B cell (primary cell): ENCODE measurements at regions not wholly inside any gene's neighbourhood (a gene's known extent, or its start where the extent isn't known, plus 50 kb on each side); places are given as distances from the start of the nearest gene placed in this dataset.

Experiments
- ATAC-seq: fragments of 200-7000 bp; cut with Tn5 transposase; one replicate; pipeline ENCODE4 v1.10.0; 2021; ENCODE audit warnings: low read depth, mild to moderate bottlenecking, moderate number of reproducible peaks, moderate library complexity
- CTCF ChIA-PET: fragments of 350-600 bp; sonication (Branson Sonifier 250); formaldehyde crosslinking; loops from one replicate; lab custom pipeline; 2021; ENCODE audit warnings: antibody characterized with exemption, inconsistent platforms; lab: Charles Lee
- POLR2A ChIA-PET: fragments of 350-600 bp; sonication (Branson Sonifier 250); formaldehyde crosslinking; loops from one replicate; lab custom pipeline; 2021; ENCODE audit warnings: antibody characterized with exemption; lab: Charles Lee
- DNase-seq: peaks from one replicate; pipeline ENCODE4 v3.0.0; 2013
- H2AFZ ChIP-seq: 2 replicates; pipeline ENCODE4 v1.6.1; 2012; ENCODE audit warnings: mild to moderate bottlenecking, low read depth, low read length; ENCODE audit not compliant: insufficient read depth, poor library complexity, severe bottlenecking
- H3K27ac ChIP-seq, 2 donors: 1 replicate in 1 of 2; 2 replicates in 1 of 2; pipeline ENCODE4 v1.5.1; 2012 to 2013; ENCODE audit warnings: low read length in 2 of 2, mild to moderate bottlenecking in 2 of 2, moderate library complexity in 1 of 2
- H3K27me3 ChIP-seq, 4 experiments: fragments of 200-600 bp in 1 of 4; sonication (generic) in 1 of 4; replicated peaks in 1 of 4; 1 replicate in 2 of 4; 2 replicates in 2 of 4; pipeline versions ENCODE4 v1.6.1 to v1.7.0; 2013 to 2016; ENCODE audit warnings: low read length in 3 of 4, mild to moderate bottlenecking in 2 of 4, mixed read lengths in 1 of 4, moderate library complexity in 1 of 4; ENCODE audit not compliant: insufficient read depth in 4 of 4, control insufficient read depth in 3 of 4; ENCODE audit errors: control extremely low read depth in 1 of 4
- H3K36me3 ChIP-seq, 2 experiments: replicated peaks in 1 of 2; 1 replicate in 1 of 2; 2 replicates in 1 of 2; pipeline versions ENCODE4 v1.6.1 to v1.7.1; 2013; ENCODE audit warnings: low read length in 1 of 2; ENCODE audit not compliant: insufficient read depth in 2 of 2, control insufficient read depth in 1 of 2; ENCODE audit errors: control extremely low read depth in 1 of 2, extremely low read depth in 1 of 2
- H3K4me1 ChIP-seq, 2 donors: fragments of 200-600 bp in 1 of 2; sonication (generic) in 1 of 2; 1 replicate in 1 of 2; 2 replicates in 1 of 2; pipeline versions ENCODE4 v1.5.1 to v1.6.1; 2013 to 2017; ENCODE audit warnings: low read length in 2 of 2; ENCODE audit not compliant: control insufficient read depth in 2 of 2, insufficient read depth in 2 of 2
- H3K4me2 ChIP-seq: replicated peaks from 2 replicates; pipeline ENCODE3; 2012; ENCODE audit warnings: mild to moderate bottlenecking, low read depth, low read length; ENCODE audit not compliant: poor library complexity, severe bottlenecking
- H3K4me3 ChIP-seq, 5 experiments: fragments of 200-600 bp in 1 of 5; sonication (generic) in 1 of 5; 1 replicate in 3 of 5; 2 replicates in 2 of 5; pipeline versions ENCODE4 v1.5.1 to v1.7.0; 2011 to 2016; ENCODE audit warnings: low read length in 4 of 5, mild to moderate bottlenecking in 4 of 5, low read depth in 2 of 5, control low read depth in 1 of 5, moderate library complexity in 1 of 5; ENCODE audit not compliant: insufficient read depth in 1 of 5; ENCODE audit errors: control extremely low read depth in 1 of 5, extremely low read depth in 1 of 5
- H3K79me2 ChIP-seq: fragments of 200-600 bp; sonication (generic); one replicate; pipeline ENCODE4 v1.6.0; 2016; ENCODE audit warnings: low read length; ENCODE audit not compliant: control insufficient read depth, insufficient read depth
- H3K9ac ChIP-seq: fragments of 200-600 bp; sonication (generic); 2 replicates; pipeline ENCODE4 v1.6.1; 2017; ENCODE audit warnings: mild to moderate bottlenecking, low read length, moderate library complexity
- H3K9me3 ChIP-seq, 3 donors: one replicate each; pipeline versions ENCODE4 v1.6.1 to v1.7.1; 2013; ENCODE audit warnings: low read length in 2 of 3; ENCODE audit not compliant: control insufficient read depth in 2 of 3, insufficient read depth in 1 of 3; ENCODE audit errors: control extremely low read depth in 1 of 3
- H4K20me1 ChIP-seq: 2 replicates; pipeline ENCODE4 v1.6.0; 2012; ENCODE audit warnings: mild to moderate bottlenecking, low read length; ENCODE audit not compliant: insufficient read depth, control insufficient read depth, poor library complexity, severe bottlenecking
- H3K27ac Mint-ChIP-seq: one replicate; pipeline ENCODE4 v1.8.0; 2021; ENCODE audit warnings: mixed read lengths
- H3K27me3 Mint-ChIP-seq: one replicate; pipeline ENCODE4 v1.8.0; 2021; ENCODE audit warnings: mixed read lengths
- H3K4me1 Mint-ChIP-seq: one replicate; pipeline ENCODE4 v1.8.0; 2021; ENCODE audit warnings: mixed read lengths
- H3K4me3 Mint-ChIP-seq: one replicate; pipeline ENCODE4 v1.8.0; 2021; ENCODE audit warnings: mixed read lengths
- H3K9me3 Mint-ChIP-seq: one replicate; pipeline ENCODE4 v1.8.0; 2022; ENCODE audit warnings: mixed read lengths; ENCODE audit not compliant: insufficient read depth
- EZH2 ChIP-seq: IDR thresholded peaks from 2 replicates; pipeline ENCODE4 v1.6.1; 2012; ENCODE audit warnings: borderline replicate concordance, low read depth, mild to moderate bottlenecking, moderate library complexity, low read length; ENCODE audit not compliant: insufficient read depth, poor library complexity, severe bottlenecking
- WGBS: methylation state at CpG from one replicate; pipeline ENCODE4 v1.1.5; 2013; ENCODE audit warnings: missing lambda C conversion rate; ENCODE audit not compliant: insufficient coverage; 5-methylcytosine and 5-hydroxymethylcytosine counted together
- intact Hi-C: fragments of 100-400 bp; cut with micrococcal nuclease; formaldehyde crosslinking; loops from one replicate; pipeline ENCODE4 v1.10.0; 2022
- TF ChIP-seq, protein P1 (sequence below): fragments of 200-600 bp; IDR thresholded peaks from one replicate; pipeline ENCODE4 v1.8.0; 2022; ENCODE audit warnings: antibody characterized with exemption, mild to moderate bottlenecking

- Histone ChIP-seq H3K4me1 (no peaks in the 10 kb centered on the region), H3K4me2 (no peak overlapping the region), H3K9ac (no peak overlapping the region), H3K9me3 (no peaks in the 10 kb centered on the region), H3K27ac (no peak overlapping the region), H3K27me3 (peaks cover 0 to 2% (median 0%) of the 10 kb centered on the region in 4 experiments), H3K4me3 (no peak overlapping the region), H3K36me3 (no peaks in the 10 kb centered on the region), H2AFZ (no peak overlapping the region), H3K79me2 (no peaks in the 10 kb centered on the region), H4K20me1 (no peaks in the 10 kb centered on the region)
- peak; percentile 38 for DNase-seq
- POLR2A ChIA-PET: no interaction called here
- H3K9me3 Mint-ChIP-seq: no peaks in the 10 kb centered on the region
- H3K4me3 Mint-ChIP-seq: no peak overlapping the region
- CTCF ChIA-PET: interaction anchor here (0.9 to 2.4 kb wide), 4 partner anchors 11 to 1698 kb away, joined by 3 to 13 read pairs (median 8); no protein-coding TSS in a partner anchor
- no peak overlapping the region for H3K27ac Mint-ChIP-seq
- WGBS: no CpG with 5 or more reads among the region's 3 CpGs
- intact Hi-C loops: loop anchor here (1.0 kb wide), 1 partner anchor 1698 kb away; no protein-coding TSS in a partner anchor
- no peak for ATAC-seq
- TF ChIP-seq, protein P1, sequence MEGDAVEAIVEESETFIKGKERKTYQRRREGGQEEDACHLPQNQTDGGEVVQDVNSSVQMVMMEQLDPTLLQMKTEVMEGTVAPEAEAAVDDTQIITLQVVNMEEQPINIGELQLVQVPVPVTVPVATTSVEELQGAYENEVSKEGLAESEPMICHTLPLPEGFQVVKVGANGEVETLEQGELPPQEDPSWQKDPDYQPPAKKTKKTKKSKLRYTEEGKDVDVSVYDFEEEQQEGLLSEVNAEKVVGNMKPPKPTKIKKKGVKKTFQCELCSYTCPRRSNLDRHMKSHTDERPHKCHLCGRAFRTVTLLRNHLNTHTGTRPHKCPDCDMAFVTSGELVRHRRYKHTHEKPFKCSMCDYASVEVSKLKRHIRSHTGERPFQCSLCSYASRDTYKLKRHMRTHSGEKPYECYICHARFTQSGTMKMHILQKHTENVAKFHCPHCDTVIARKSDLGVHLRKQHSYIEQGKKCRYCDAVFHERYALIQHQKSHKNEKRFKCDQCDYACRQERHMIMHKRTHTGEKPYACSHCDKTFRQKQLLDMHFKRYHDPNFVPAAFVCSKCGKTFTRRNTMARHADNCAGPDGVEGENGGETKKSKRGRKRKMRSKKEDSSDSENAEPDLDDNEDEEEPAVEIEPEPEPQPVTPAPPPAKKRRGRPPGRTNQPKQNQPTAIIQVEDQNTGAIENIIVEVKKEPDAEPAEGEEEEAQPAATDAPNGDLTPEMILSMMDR: peak; percentile 83
- no peak for TF ChIP-seq EZH2
- no peaks in the 10 kb centered on the region for H3K4me1 Mint-ChIP-seq
- peaks cover 12% of the 10 kb centered on the region for H3K27me3 Mint-ChIP-seq
Measured at GRCh38 chr5:52657247-52657645, 130.5 kb upstream of the ITGA1 start.

DNA sequence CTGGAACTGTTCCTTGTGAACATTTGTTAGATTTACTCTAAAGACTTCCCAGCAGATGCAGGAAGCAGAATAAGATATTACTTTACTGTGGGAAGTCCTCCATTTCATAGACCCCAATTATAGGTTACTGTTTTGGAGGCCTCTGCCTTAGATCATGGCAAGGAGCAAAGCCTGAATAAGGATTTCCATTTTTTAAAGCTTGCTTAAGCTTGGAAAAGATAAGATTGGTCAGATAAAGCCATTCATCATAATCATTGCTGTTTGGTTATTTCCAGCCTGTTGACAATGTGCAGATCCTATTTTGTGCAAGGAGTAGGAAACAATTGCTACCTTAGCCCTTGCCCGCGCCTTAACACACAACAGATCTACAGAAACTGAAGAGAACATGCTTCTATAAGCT lies 129.5 kb upstream of the ITGA1 start:
- Mint-ChIP-seq H3K27me3 (peaks cover 6% of the 10 kb centered on the region), H3K4me1 (no peaks in the 10 kb centered on the region)
- H3K79me2 ChIP-seq: no peaks in the 10 kb centered on the region

More for the DNA sequence above, 129.5 kb upstream of the ITGA1 start:
- H3K9me3 ChIP-seq: no peaks in the 10 kb centered on the region
- H3K36me3 ChIP-seq: no peaks in the 10 kb centered on the region
- no peak overlapping the region for H3K4me2 ChIP-seq
- intact Hi-C loops: no loop called here
- H2AFZ ChIP-seq: no peak overlapping the region
- no peaks in the 10 kb centered on the region for H3K4me1 ChIP-seq
- TF ChIP-seq, protein P1: no peak
- TF ChIP-seq EZH2: no peak
- no CpG with 5 or more reads among the region's 2 CpGs for whole genome bisulfite sequencing
- H3K9ac ChIP-seq: no peak overlapping the region
- DNase-seq (no peak), ATAC-seq (no peak)
- no peak overlapping the region for H3K4me3 ChIP-seq
- CTCF ChIA-PET: interaction anchor here (0.8 to 2.4 kb wide), 7 partner anchors 8 to 1702 kb away, joined by 3 to 13 read pairs (median 3); no protein-coding TSS in a partner anchor
- no peak overlapping the region for H3K4me3 Mint-ChIP-seq
- POLR2A ChIA-PET: no interaction called here
- no peak overlapping the region for H3K27ac Mint-ChIP-seq
- no peaks in the 10 kb centered on the region for H4K20me1 ChIP-seq
- no peak overlapping the region for H3K27ac ChIP-seq
- no peaks in the 10 kb centered on the region for H3K9me3 Mint-ChIP-seq
- peaks cover 0 to 2% (median 0%) of the 10 kb centered on the region in 4 experiments for H3K27me3 ChIP-seq
